ENCODE measurements at regions not wholly inside any gene's neighbourhood (a gene's known extent, or its start where the extent isn't known, plus 50 kb on each side); places are given as distances from the start of the nearest gene placed in this dataset.
"Not testable (repeated sequence)": the region's sequence is repeated elsewhere in the genome, so short reads cannot be mapped to it uniquely, and the experiment has no call there.

DNA sequence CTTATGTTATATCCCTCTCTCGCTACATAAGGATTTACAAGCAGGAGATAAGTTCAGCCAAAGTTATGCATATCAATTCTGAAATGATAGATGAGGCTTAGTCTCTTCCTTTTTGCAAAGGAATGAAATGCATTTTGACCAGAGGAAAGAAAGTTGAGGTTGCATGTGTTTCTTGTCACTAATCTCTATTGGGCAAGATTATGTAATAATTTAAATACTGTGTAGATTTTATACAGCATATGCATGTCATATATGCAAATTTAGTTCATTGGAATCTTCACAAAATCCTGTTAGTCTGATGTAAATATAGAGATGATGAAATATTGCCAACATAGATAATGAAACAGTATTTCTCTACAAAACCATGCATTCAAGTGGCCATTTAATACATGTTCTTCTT, 858.7 kb upstream of the RAG2 start:
- TF ChIP-seq, protein P1, sequence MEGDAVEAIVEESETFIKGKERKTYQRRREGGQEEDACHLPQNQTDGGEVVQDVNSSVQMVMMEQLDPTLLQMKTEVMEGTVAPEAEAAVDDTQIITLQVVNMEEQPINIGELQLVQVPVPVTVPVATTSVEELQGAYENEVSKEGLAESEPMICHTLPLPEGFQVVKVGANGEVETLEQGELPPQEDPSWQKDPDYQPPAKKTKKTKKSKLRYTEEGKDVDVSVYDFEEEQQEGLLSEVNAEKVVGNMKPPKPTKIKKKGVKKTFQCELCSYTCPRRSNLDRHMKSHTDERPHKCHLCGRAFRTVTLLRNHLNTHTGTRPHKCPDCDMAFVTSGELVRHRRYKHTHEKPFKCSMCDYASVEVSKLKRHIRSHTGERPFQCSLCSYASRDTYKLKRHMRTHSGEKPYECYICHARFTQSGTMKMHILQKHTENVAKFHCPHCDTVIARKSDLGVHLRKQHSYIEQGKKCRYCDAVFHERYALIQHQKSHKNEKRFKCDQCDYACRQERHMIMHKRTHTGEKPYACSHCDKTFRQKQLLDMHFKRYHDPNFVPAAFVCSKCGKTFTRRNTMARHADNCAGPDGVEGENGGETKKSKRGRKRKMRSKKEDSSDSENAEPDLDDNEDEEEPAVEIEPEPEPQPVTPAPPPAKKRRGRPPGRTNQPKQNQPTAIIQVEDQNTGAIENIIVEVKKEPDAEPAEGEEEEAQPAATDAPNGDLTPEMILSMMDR (IDR thresholded peaks at IDR 0.05; ENCODE audit: borderline replicate concordance, control extremely low read depth, extremely low read depth, insufficient read depth, missing control alignments): no peak
- in situ Hi-C loops (cut with MboI; ENCODE audit: low sequenced_read_pairs, unreplicated experiment): no loop called here
- DNase-seq (ENCODE audit: low spot score): no peak

DNA sequence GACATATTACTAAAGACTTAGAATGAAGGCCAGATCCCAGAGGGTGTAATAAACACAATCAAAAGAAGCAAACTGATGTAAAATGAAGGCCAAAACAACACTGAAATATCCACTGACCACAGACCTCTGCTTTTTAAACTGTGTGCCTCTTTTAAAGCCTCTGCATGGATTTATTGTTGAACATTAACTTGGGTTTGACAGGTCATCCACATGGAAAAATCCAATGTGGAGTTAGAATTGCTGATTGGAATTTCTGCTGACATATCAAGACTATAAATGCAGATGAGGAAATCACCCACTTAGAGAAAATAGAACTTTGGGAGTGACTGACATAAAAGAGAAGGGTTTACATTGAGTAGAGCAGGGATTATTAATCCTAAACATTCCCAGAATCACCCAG, 853.9 kb upstream of the RAG2 start:
- DNase-seq (ENCODE audit: low spot score): no peak
- TF ChIP-seq, protein P1 (IDR thresholded peaks at IDR 0.05; ENCODE audit: borderline replicate concordance, control extremely low read depth, extremely low read depth, insufficient read depth, missing control alignments): no peak
- in situ Hi-C loops (cut with MboI; ENCODE audit: low sequenced_read_pairs, unreplicated experiment): no loop called here

DNA sequence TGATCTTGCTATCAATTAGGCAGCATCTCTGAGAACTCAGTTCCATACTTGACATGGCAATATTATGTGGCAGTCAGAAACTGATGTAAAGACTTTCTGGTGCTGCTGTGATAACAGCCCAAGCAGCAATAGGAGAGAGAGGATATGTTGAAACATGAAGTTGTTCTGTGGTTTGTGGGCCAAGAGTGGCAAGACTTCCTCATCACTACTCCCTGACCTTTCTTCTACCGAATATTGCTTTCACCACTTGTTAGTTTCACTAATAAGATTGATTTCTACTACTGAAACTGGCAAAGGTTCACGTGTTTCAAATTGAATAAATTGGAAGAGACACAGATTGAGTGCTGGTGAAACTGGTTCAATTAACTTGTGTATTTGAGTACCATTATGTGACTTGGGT, 852.6 kb upstream of the RAG2 start:
- DNase-seq (ENCODE audit: low spot score): no peak
- TF ChIP-seq, protein P1 (IDR thresholded peaks at IDR 0.05; ENCODE audit: borderline replicate concordance, control extremely low read depth, extremely low read depth, insufficient read depth, missing control alignments): no peak
- in situ Hi-C loops (cut with MboI; ENCODE audit: low sequenced_read_pairs, unreplicated experiment): no loop called here

DNA sequence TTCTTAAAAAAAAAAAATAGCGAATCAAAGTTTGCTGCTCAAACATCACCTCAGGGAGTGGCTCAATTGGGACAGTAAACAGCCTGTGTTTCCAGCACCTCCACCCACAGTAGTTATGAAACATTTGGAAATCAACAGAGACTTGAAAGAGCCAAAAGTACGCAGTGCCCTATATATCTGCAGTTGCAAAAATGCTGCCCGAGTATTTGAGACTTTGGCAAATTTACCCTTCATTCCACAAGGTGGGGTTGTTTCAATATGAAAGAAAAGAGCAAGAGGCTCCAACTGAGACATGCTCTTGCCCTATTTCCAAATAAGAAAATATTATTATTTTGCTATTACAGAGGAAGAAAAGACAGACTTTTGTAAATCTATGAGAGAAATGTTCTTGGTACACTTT, 851.1 kb upstream of the RAG2 start:
- in situ Hi-C loops (cut with MboI; ENCODE audit: low sequenced_read_pairs, unreplicated experiment): no loop called here
- DNase-seq (ENCODE audit: low spot score): no peak
- TF ChIP-seq, protein P1 (IDR thresholded peaks at IDR 0.05; ENCODE audit: borderline replicate concordance, control extremely low read depth, extremely low read depth, insufficient read depth, missing control alignments): peak; percentile 17

DNA sequence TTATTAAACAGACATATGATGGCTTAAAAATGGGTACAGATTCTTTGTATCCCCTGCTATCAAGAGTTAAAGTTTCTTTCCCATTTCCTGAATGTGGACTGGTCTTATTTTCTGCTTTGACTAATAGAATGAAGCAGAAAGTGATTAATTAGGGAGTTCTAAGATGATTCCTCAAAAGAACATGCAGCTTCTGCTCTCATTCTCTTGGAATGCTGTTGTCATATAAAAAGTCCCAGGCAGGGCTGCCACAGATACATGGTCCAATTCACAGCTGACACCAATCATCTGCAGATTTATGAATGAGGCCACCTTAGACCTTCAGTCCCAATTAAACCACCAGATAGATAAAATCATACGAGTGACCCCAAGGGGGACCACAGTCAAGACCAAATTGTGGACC, 844.5 kb upstream of the RAG2 start:
- TF ChIP-seq, protein P1 (IDR thresholded peaks at IDR 0.05; ENCODE audit: borderline replicate concordance, control extremely low read depth, extremely low read depth, insufficient read depth, missing control alignments): no peak
- DNase-seq (ENCODE audit: low spot score): no peak
- in situ Hi-C loops (cut with MboI; ENCODE audit: low sequenced_read_pairs, unreplicated experiment): no loop called here

DNA sequence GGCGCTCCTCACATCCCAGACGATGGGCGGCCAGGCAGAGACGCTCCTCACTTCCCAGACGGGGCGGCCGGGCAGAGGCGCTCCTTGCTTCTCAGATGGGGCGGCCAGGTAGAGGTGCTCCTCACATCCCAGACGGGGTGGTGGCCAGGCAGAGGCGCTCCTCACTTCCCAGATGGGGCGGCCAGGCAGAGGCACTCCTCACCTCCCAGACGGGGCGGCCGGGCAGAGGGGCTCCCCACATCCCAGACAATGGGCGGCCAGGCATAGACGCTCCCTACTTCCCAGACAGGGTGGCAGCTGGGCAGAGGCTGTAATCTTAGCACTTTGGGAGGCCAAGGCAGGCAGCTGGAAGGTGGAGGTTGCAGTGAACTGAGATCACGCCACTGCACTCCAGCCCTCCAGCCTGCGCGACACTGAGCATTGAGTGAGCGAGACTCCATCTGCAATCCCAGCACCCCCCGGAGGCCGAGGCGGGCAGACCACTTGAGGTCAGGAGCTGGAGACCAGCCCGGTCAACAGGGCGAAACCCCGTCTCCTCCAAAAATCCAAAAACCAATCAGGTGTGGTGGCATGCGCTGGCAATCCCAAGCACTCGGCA, 833.7 kb upstream of the RAG2 start:
- in situ Hi-C loops (cut with MboI; ENCODE audit: low sequenced_read_pairs, unreplicated experiment); DNase-seq (ENCODE audit: low spot score): not testable (repeated sequence)

DNA sequence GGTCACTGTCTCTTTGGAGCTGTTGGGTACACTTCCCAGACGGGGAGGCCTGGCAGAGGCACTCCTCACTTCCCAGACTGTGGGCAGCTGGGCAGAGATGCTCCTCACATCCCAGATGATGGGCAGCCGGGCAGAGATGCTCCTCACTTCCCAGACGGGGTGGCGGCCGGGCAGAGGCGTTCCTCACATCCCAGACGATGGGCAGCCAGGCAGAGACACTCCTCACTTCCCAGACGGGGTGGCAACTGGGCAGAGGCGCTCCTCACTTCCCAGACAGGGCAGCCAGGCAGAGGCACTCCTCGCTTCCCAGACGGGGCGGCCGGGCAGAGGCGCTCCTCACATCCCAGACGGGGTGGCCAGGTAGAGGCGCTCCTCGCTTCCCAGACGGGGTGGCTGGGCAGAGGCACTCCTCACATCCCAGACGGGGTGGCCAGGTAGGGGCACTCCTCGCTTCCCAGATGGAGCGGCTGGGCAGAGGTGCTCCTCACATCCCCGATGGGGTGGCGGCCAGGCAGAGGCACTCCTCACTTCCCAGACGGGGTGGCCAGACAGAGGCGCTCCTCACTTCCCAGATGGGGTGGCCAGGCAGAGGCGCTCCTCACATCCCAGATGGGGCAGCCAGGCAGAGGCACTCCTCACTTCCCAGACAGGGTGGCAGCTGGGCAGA, 833.1 kb upstream of the RAG2 start:
- DNase-seq (ENCODE audit: low spot score); in situ Hi-C loops (cut with MboI; ENCODE audit: low sequenced_read_pairs, unreplicated experiment): not testable (repeated sequence)

DNA sequence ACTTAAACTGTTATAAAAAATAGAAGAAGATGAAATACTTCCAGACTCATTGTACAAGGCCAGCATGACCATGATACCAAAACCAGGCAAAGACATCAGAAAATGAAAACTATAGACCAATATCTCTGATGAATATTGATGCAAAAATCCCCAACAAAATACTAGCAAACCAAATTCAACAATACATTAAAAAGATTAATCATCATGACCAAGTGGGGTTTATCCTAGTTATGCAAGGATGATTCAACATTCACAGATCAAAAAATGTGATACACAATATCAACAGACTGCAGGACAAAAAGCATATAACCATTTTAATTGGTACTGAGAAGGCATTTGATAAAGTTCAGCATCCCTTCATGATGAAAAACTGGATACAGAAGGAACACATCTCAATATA, 824.5 kb upstream of the RAG2 start:
- no peak for DNase-seq (ENCODE audit: low spot score)
- TF ChIP-seq, protein P1 (IDR thresholded peaks at IDR 0.05; ENCODE audit: borderline replicate concordance, control extremely low read depth, extremely low read depth, insufficient read depth, missing control alignments): no peak

More for the DNA sequence above, 824.5 kb upstream of the RAG2 start:
- in situ Hi-C loops (cut with MboI; ENCODE audit: low sequenced_read_pairs, unreplicated experiment): no loop called here

Data from GM13976 (cell line).